ENCODE measurements at regions not wholly inside any gene's neighbourhood (a gene's known extent, or its start where the extent isn't known, plus 50 kb on each side); places are given as distances from the start of the nearest gene placed in this dataset.

DNA sequence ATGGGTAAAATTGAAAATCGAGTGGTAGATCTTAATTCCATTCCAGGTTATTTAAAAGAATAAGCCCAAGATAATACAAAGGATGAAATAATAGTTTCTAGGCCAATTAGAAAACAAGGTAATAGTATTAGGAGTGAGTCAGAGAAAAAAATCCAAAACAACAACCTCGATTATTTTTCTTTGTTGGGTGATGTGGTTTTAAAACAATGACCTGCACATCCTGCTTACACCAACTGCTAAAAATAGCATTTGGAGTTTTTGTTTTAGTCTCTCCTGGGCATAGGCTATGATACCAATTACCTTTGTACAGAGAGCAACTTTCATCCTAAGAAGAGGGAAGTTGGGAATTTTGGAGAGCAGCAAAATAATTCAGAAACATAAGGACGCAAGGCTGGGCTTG is 101.7 kb upstream of the MYO10 start:
- in situ Hi-C loops (cut with HindIII; ENCODE audit: low sequenced_read_pairs): no loop called here
- DNase-seq (ENCODE audit: low read depth, low spot score): peak; percentile 54
- TF ChIP-seq, protein P1, sequence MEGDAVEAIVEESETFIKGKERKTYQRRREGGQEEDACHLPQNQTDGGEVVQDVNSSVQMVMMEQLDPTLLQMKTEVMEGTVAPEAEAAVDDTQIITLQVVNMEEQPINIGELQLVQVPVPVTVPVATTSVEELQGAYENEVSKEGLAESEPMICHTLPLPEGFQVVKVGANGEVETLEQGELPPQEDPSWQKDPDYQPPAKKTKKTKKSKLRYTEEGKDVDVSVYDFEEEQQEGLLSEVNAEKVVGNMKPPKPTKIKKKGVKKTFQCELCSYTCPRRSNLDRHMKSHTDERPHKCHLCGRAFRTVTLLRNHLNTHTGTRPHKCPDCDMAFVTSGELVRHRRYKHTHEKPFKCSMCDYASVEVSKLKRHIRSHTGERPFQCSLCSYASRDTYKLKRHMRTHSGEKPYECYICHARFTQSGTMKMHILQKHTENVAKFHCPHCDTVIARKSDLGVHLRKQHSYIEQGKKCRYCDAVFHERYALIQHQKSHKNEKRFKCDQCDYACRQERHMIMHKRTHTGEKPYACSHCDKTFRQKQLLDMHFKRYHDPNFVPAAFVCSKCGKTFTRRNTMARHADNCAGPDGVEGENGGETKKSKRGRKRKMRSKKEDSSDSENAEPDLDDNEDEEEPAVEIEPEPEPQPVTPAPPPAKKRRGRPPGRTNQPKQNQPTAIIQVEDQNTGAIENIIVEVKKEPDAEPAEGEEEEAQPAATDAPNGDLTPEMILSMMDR (IDR thresholded peaks at IDR 0.05; ENCODE audit: low read depth, low read length): no peak
- no peak overlapping the region for H3K4me3 ChIP-seq (ENCODE audit: low read depth, low read length)

DNA sequence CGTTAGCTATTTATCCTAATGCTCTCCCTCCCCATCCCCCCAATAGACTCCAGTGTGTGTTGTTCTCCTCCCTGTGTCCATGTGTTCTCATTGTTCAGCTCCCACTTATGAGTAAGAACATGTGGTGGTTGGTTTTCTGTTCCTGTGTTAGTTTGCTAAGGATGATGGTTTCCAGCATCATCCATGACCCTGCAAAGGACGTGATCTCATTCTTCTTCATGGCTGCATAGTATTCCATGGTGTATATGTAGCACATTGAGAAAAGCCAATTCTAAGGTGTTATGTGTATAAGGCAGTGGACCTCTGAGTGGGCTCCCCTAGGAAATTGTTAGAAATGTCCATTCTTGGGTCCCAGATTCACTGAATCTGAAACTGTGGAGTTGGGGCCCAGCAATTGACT is 103.1 kb upstream of the MYO10 start:
- H3K4me3 ChIP-seq (ENCODE audit: low read depth, low read length): no peak overlapping the region
- no peak for DNase-seq (ENCODE audit: low read depth, low spot score)
- TF ChIP-seq, protein P1 (IDR thresholded peaks at IDR 0.05; ENCODE audit: low read depth, low read length): no peak
- in situ Hi-C loops (cut with HindIII; ENCODE audit: low sequenced_read_pairs): no loop called here

DNA sequence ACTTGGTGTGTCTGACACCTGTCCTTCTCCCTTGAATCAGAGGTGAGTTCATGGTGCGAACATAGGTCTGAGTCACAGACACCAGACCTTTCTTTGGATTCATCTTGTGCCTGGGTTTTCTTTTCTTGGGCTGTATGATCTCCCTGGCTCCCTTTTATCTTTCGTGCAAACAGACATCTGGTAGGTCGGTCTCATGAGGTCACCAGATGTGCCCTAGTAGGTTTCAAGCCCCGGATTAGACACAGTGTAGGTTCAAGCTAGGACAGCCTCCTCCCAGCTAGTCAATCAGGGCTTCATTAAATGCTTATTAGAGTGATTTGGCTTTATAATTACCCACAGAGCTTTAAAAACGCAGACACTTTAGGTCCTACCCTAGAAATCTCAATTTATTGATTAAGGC is 106.0 kb upstream of the MYO10 start:
- DNase-seq (ENCODE audit: low read depth, low spot score): no peak
- TF ChIP-seq, protein P1 (IDR thresholded peaks at IDR 0.05; ENCODE audit: low read depth, low read length): no peak
- no peak overlapping the region for H3K4me3 ChIP-seq (ENCODE audit: low read depth, low read length)
- in situ Hi-C loops (cut with HindIII; ENCODE audit: low sequenced_read_pairs): no loop called here

DNA sequence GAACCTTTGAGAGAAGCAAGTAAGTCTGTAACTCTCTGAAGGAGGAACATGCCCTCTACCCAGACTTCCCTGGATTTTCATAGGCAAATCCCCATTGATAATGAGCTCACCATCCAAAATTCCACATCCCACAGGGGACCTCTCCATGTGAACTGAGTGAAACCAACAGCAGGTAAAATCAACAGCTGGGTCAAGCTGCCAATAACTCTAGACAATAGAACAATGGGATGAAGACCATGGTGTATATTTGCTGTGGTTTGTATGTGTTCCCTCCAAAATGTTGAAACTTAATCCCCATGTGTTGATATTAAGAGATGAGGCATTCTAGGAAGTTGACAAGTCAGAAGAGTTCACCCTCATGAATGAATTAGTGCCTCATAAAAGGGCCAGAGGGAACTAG is 110.2 kb upstream of the MYO10 start:
- in situ Hi-C loops (cut with HindIII; ENCODE audit: low sequenced_read_pairs): no loop called here
- TF ChIP-seq, protein P1 (IDR thresholded peaks at IDR 0.05; ENCODE audit: low read depth, low read length): no peak
- no peak overlapping the region for H3K4me3 ChIP-seq (ENCODE audit: low read depth, low read length)
- DNase-seq (ENCODE audit: low read depth, low spot score): no peak

DNA sequence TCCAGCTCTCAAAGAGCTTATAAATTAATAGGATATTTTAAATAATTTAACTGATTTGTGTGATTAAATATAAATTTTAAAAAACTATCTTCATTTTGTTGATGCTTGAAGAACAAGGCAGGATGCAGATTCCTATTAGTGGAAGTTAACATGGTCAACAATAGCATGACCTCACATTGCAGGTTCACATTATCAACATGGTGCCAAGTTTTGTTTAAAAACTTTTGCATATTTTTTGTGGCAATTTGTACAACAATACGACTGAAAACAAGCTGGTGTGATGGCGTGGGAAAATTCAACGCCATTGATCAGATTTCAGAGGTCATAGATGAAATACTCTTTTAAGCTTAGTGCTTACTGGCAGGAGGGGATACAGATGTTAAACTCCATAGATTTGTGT is 114.1 kb upstream of the MYO10 start:
- in situ Hi-C loops (cut with HindIII; ENCODE audit: low sequenced_read_pairs): no loop called here
- TF ChIP-seq, protein P1 (IDR thresholded peaks at IDR 0.05; ENCODE audit: low read depth, low read length): no peak
- H3K4me3 ChIP-seq (ENCODE audit: low read depth, low read length): no peak overlapping the region
- DNase-seq (ENCODE audit: low read depth, low spot score): no peak

DNA sequence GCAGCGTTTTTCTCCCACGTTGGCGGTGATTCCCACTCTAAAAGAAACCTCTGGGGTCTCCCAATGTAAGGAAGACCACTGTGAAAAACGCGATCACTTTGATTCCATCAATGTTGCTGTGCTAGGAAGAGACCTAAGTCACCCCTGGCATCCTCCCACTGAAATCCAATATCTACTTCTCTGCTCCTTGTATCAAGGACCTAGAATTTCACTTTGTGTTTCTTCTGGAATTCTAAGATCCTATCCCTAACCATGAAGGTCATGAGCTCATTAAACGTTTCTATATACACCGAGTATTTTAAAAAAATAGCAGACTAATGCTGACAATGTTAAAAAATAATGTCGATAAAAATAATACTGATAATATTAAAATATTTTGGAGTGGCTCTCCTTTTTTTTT is 118.8 kb upstream of the MYO10 start:
- DNase-seq (ENCODE audit: low read depth, low spot score): no peak
- no peak overlapping the region for H3K4me3 ChIP-seq (ENCODE audit: low read depth, low read length)
- TF ChIP-seq, protein P1 (IDR thresholded peaks at IDR 0.05; ENCODE audit: low read depth, low read length): no peak
- in situ Hi-C loops (cut with HindIII; ENCODE audit: low sequenced_read_pairs): no loop called here

DNA sequence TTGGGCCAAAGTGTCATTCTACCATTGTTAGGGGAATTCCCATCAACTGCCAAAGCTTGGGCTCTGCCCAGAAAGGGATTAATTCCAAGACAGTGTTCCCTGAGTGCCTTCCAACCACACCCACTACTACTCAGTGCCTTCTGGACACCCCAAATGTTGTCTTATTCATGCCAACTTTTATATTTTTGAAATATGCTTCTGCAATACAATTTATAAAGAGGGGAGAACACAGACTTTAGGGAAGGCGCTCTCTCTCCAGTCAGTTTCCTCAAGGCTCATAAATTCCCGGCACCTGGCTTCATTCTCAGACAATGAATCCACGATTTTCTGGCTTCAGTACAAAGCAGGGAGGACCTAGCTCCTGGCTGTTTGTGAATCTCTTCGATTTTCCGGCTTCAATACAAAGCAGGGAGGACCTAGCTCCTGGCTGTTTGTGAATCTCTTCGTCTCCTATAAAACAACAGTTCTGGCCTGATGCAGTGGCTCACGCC is 120.1 kb upstream of the MYO10 start:
- TF ChIP-seq, protein P1 (IDR thresholded peaks at IDR 0.05; ENCODE audit: low read depth, low read length): no peak
- in situ Hi-C loops (cut with HindIII; ENCODE audit: low sequenced_read_pairs): no loop called here
- DNase-seq (ENCODE audit: low read depth, low spot score): no peak
- no peak overlapping the region for H3K4me3 ChIP-seq (ENCODE audit: low read depth, low read length)
